HEK293T (cell line): ENCODE measurements at regions not wholly inside any gene's neighbourhood (a gene's known extent, or its start where the extent isn't known, plus 50 kb on each side); places are given as distances from the start of the nearest gene placed in this dataset.

Experiments
- CTCF ChIA-PET: fragments of 350-600 bp; formaldehyde crosslinking; extraction: SDS; loops from one replicate; lab custom pipeline; 2021; ENCODE audit warnings: antibody characterized with exemption, inconsistent platforms; lab: Yijun Ruan, JAX
- POLR2A ChIA-PET: fragments of 350-600 bp; formaldehyde crosslinking; extraction: SDS; loops from one replicate; lab custom pipeline; 2020; ENCODE audit warnings: antibody characterized with exemption, inconsistent platforms; lab: Yijun Ruan, JAX
- DNase-seq: peaks from one replicate; pipeline ENCODE4 v3.0.0; 2012; ENCODE audit warnings: mixed read lengths; ENCODE audit errors: extremely low spot score
- ARNT ChIP-seq: fragments of 450-650 bp; IDR thresholded peaks from 2 replicates; pipeline ENCODE4 v1.6.1; 2017; ENCODE audit warnings: mild to moderate bottlenecking
- BHLHE40 ChIP-seq: fragments of 450-650 bp; IDR thresholded peaks from 2 replicates; pipeline ENCODE4 v1.6.1; 2016; ENCODE audit warnings: mild to moderate bottlenecking, moderate library complexity, borderline replicate concordance
- CTBP1 ChIP-seq: fragments of 450-650 bp; IDR thresholded peaks from 2 replicates; pipeline ENCODE4 v1.6.1; 2016; ENCODE audit warnings: borderline replicate concordance
- ELF4 ChIP-seq: fragments of 450-650 bp; IDR thresholded peaks from 2 replicates; pipeline ENCODE4 v1.6.1; 2017; ENCODE audit warnings: antibody characterized with exemption
- FOXA1 ChIP-seq: fragments of 450-650 bp; IDR thresholded peaks from 2 replicates; pipeline ENCODE4 v1.6.1; 2016; ENCODE audit warnings: mild to moderate bottlenecking
- FOXK2 ChIP-seq: fragments of 450-650 bp; IDR thresholded peaks from 2 replicates; pipeline ENCODE4 v1.6.1; 2016; ENCODE audit warnings: mild to moderate bottlenecking
- FOXM1 ChIP-seq: fragments of 450-650 bp; IDR thresholded peaks from 2 replicates; pipeline ENCODE4 v1.6.1; 2017; ENCODE audit warnings: mild to moderate bottlenecking, borderline replicate concordance
- HDGF ChIP-seq: fragments of 450-650 bp; IDR thresholded peaks from 2 replicates; pipeline ENCODE4 v1.6.1; 2017; ENCODE audit warnings: antibody characterized with exemption, borderline replicate concordance
- L3MBTL2 ChIP-seq: fragments of 450-650 bp; conservative IDR thresholded peaks from 2 replicates; pipeline ENCODE4 v1.6.1; 2016; ENCODE audit warnings: mild to moderate bottlenecking
- LEF1 ChIP-seq: fragments of 450-650 bp; IDR thresholded peaks from 2 replicates; pipeline ENCODE4 v1.6.1; 2017; ENCODE audit warnings: mild to moderate bottlenecking, borderline replicate concordance
- NFRKB ChIP-seq: fragments of 450-650 bp; IDR thresholded peaks from 2 replicates; pipeline ENCODE4 v1.6.1; 2016; ENCODE audit warnings: mild to moderate bottlenecking, moderate library complexity
- PKNOX1 ChIP-seq: fragments of 450-650 bp; IDR thresholded peaks from 2 replicates; pipeline ENCODE4 v1.6.1; 2016
- SP1 ChIP-seq: fragments of 450-650 bp; IDR thresholded peaks from 2 replicates; pipeline ENCODE4 v1.6.1; 2017
- SUZ12 ChIP-seq: fragments of 450-650 bp; IDR thresholded peaks from 2 replicates; pipeline ENCODE4 v1.6.1; 2016; ENCODE audit warnings: mild to moderate bottlenecking
- TARDBP ChIP-seq: fragments of 450-650 bp; IDR thresholded peaks from 2 replicates; pipeline ENCODE4 v1.6.1; 2016
- ZNF384 ChIP-seq: fragments of 450-650 bp; IDR thresholded peaks from 2 replicates; pipeline ENCODE4 v1.6.1; 2016

- TF ChIP-seq PKNOX1 = no peak
- no peak for TF ChIP-seq ZNF384
- no peak for DNase-seq
- CTCF ChIA-PET = interaction anchor here (0.8 kb wide), 1 partner anchor 36 kb away, joined by 3 read pairs; no protein-coding TSS in a partner anchor
These were observed 66.5 kb downstream of the UCHL1 start for GRCh38 chr4:41323179-41323578.

GRCh38 chr4:41323706-41324105, 67.0 kb downstream of the UCHL1 start:
- TF ChIP-seq TARDBP = no peak
- TF ChIP-seq FOXA1 = no peak
- TF ChIP-seq CTBP1 = no peak
- no peak for TF ChIP-seq FOXK2
- TF ChIP-seq ELF4 = no peak
- no peak for TF ChIP-seq LEF1
- no peak for TF ChIP-seq SP1
- no peak for TF ChIP-seq HDGF
- no peak for TF ChIP-seq PKNOX1
- TF ChIP-seq L3MBTL2 = no peak
- no peak for TF ChIP-seq ZNF384
- TF ChIP-seq NFRKB = no peak
- no peak for TF ChIP-seq FOXM1
- no peak for TF ChIP-seq SUZ12
- no peak for TF ChIP-seq ARNT
- no peak for TF ChIP-seq BHLHE40
- CTCF ChIA-PET = interaction anchor here (0.8 kb wide), 1 partner anchor 35 kb away, joined by 3 read pairs; no protein-coding TSS in a partner anchor
- DNase-seq = no peak
- POLR2A ChIA-PET = no interaction called here

More at GRCh38 chr4:41323179-41323578, 66.5 kb downstream of the UCHL1 start:
- POLR2A ChIA-PET = no interaction called here

GRCh38 chr4:41324861-41325260, 68.1 kb downstream of the UCHL1 start:
- ChIA-PET CTCF (no interaction called here), POLR2A (no interaction called here)
- TF ChIP-seq ELF4 (no peak), ARNT (no peak), TARDBP (no peak), FOXM1 (no peak), BHLHE40 (no peak), CTBP1 (no peak), ZNF384 (no peak), NFRKB (no peak), SP1 (no peak), SUZ12 (no peak), HDGF (no peak), PKNOX1 (no peak), FOXK2 (no peak), FOXA1 (no peak), L3MBTL2 (no peak), LEF1 (no peak)
- DNase-seq = no peak

- CTCF ChIA-PET = no interaction called here
- POLR2A ChIA-PET = no interaction called here
These were observed 69.2 kb downstream of the UCHL1 start for GRCh38 chr4:41325901-41326300.

GRCh38 chr4:41326776-41327175, 70.0 kb downstream of the UCHL1 start:
- ChIA-PET CTCF (no interaction called here), POLR2A (no interaction called here)
- no peak for DNase-seq
- TF ChIP-seq CTBP1 (no peak), PKNOX1 (no peak), HDGF (no peak), LEF1 (no peak), BHLHE40 (no peak), ARNT (no peak), L3MBTL2 (no peak), ZNF384 (no peak), ELF4 (no peak), FOXK2 (no peak), SUZ12 (no peak), TARDBP (no peak), FOXM1 (no peak), NFRKB (no peak), FOXA1 (no peak), SP1 (no peak)

More at GRCh38 chr4:41325901-41326300, 69.2 kb downstream of the UCHL1 start:
- no peak for DNase-seq
- TF ChIP-seq SUZ12 (no peak), FOXK2 (no peak), BHLHE40 (no peak), FOXA1 (no peak), PKNOX1 (no peak), SP1 (no peak), NFRKB (no peak), ARNT (no peak), ELF4 (no peak), LEF1 (no peak), FOXM1 (no peak), CTBP1 (no peak), HDGF (no peak), ZNF384 (no peak)
